Testis (tissue), 2 donors: ENCODE measurements at regions not wholly inside any gene's neighbourhood (a gene's known extent, or its start where the extent isn't known, plus 50 kb on each side); places are given as distances from the start of the nearest gene placed in this dataset.

ENCODE experiments used
- DNase-seq: peaks from one replicate; pipeline ENCODE4 v3.0.0-alpha.2; 2019
- H3K27ac ChIP-seq, 2 donors: fragments of 200-600 bp; sonication (generic); one replicate each; pipeline ENCODE4 v1.5.1; 2019
- H3K27me3 ChIP-seq: fragments of 200-600 bp; sonication (generic); one replicate; pipeline ENCODE4 v1.5.1; 2019
- H3K36me3 ChIP-seq: fragments of 200-600 bp; sonication (generic); one replicate; pipeline ENCODE4 v1.5.1; 2017; ENCODE audit warnings: low read depth; ENCODE audit errors: missing control alignments
- H3K4me1 ChIP-seq: fragments of 200-600 bp; sonication (generic); one replicate; pipeline ENCODE4 v1.5.1; 2019
- H3K4me3 ChIP-seq, 2 donors: fragments of 200-600 bp; sonication (generic); one replicate each; pipeline ENCODE4 v1.5.1; 2017 to 2019
- H3K9me3 ChIP-seq: fragments of 200-600 bp; sonication (generic); one replicate; pipeline ENCODE4 v1.5.1; 2017
- CTCF ChIP-seq, 3 experiments: fragments of 450-650 bp in 2 of 3; fragments of 200-600 bp in 1 of 3; sonication (generic) in 1 of 3; IDR thresholded peaks; one replicate each; pipeline ENCODE4 v1.5.1; 2016 to 2019; ENCODE audit warnings: antibody characterized with exemption in 3 of 3, mild to moderate bottlenecking in 2 of 3, moderate library complexity in 1 of 3
- POLR2A ChIP-seq: fragments of 450-650 bp; IDR thresholded peaks from one replicate; pipeline ENCODE4 v1.6.1; 2017; ENCODE audit warnings: antibody characterized with exemption, mild to moderate bottlenecking, moderate library complexity
- WGBS, 2 donors: methylation state at CpG; one replicate each; pipeline ENCODE4 v1.1.5; 2018; 5-methylcytosine and 5-hydroxymethylcytosine counted together
- intact Hi-C: fragments of 100-400 bp; cut with DNase I; formaldehyde crosslinking; loops from one replicate; pipeline ENCODE4 v1.15.1; 2023; ENCODE audit warnings: low total_unique reads

- no peaks in the 10 kb centered on the region for H3K4me1 ChIP-seq
- no peaks in the 10 kb centered on the region for H3K27me3 ChIP-seq
- WGBS, 2 donors = 36 to 52% methylated on average over 4 of the region's 4 CpGs
- intact Hi-C loops = no loop called here
- no peak for TF ChIP-seq POLR2A
- no peak for TF ChIP-seq CTCF (IDR thresholded peaks at IDR 0.05)
- H3K36me3 ChIP-seq = no peaks in the 10 kb centered on the region
- no peak overlapping the region for H3K4me3 ChIP-seq
- no peak overlapping the region for H3K27ac ChIP-seq
- no peak for DNase-seq
- no peaks in the 10 kb centered on the region for H3K9me3 ChIP-seq
These were observed 1584.4 kb upstream of the LRRTM3 start for GRCh38 chr10:65341323-65341925.

- Histone ChIP-seq H3K9me3 (no peaks in the 10 kb centered on the region), H3K27ac (no peak overlapping the region), H3K4me1 (no peaks in the 10 kb centered on the region), H3K27me3 (no peaks in the 10 kb centered on the region), H3K36me3 (no peaks in the 10 kb centered on the region), H3K4me3 (no peak overlapping the region)
- intact Hi-C loops = no loop called here
- no peak for DNase-seq
- WGBS, 2 donors = 63 to 68% methylated on average over 1 of the region's 1 CpG
- TF ChIP-seq CTCF (IDR thresholded peaks at IDR 0.05) (no peak), POLR2A (no peak)
These were observed 1583.6 kb upstream of the LRRTM3 start for GRCh38 chr10:65342245-65342644.

GRCh38 chr10:65346466-65346865 lies 1579.4 kb upstream of the LRRTM3 start:
- Histone ChIP-seq H3K27ac (no peak overlapping the region), H3K4me3 (no peak overlapping the region), H3K9me3 (no peaks in the 10 kb centered on the region), H3K27me3 (no peaks in the 10 kb centered on the region), H3K4me1 (no peaks in the 10 kb centered on the region), H3K36me3 (no peaks in the 10 kb centered on the region)
- intact Hi-C loops = no loop called here
- WGBS, 2 donors = 68 to 71% methylated on average over 3 of the region's 3 CpGs
- no peak for TF ChIP-seq POLR2A
- no peak for TF ChIP-seq CTCF (IDR thresholded peaks at IDR 0.05)
- no peak for DNase-seq

GRCh38 chr10:65348637-65349036 lies 1577.2 kb upstream of the LRRTM3 start:
- no peaks in the 10 kb centered on the region for H3K27me3 ChIP-seq
- no peaks in the 10 kb centered on the region for H3K36me3 ChIP-seq
- H3K9me3 ChIP-seq = no peaks in the 10 kb centered on the region
- WGBS, 2 donors = 64 to 65% methylated on average over 8 of the region's 8 CpGs
- no peaks in the 10 kb centered on the region for H3K4me1 ChIP-seq
- intact Hi-C loops = no loop called here
- DNase-seq = peak; percentile 57
- TF ChIP-seq POLR2A = no peak
- no peak for TF ChIP-seq CTCF (IDR thresholded peaks at IDR 0.05)
- no peak overlapping the region for H3K27ac ChIP-seq
- H3K4me3 ChIP-seq = no peak overlapping the region

GRCh38 chr10:65350611-65351010 lies 1575.2 kb upstream of the LRRTM3 start:
- TF ChIP-seq CTCF (IDR thresholded peaks at IDR 0.05) = no peak
- TF ChIP-seq POLR2A = no peak
- Histone ChIP-seq H3K4me3 (no peak overlapping the region), H3K27ac (no peak overlapping the region), H3K9me3 (no peaks in the 10 kb centered on the region), H3K4me1 (no peaks in the 10 kb centered on the region), H3K27me3 (no peaks in the 10 kb centered on the region), H3K36me3 (no peaks in the 10 kb centered on the region)
- WGBS, 2 donors = 43 to 46% methylated on average over 2 to 3 of the region's 3 CpGs
- intact Hi-C loops = no loop called here
- DNase-seq = no peak
